Neural crest cell (in vitro differentiated cells): ENCODE measurements at regions not wholly inside any gene's neighbourhood (a gene's known extent, or its start where the extent isn't known, plus 50 kb on each side); places are given as distances from the start of the nearest gene placed in this dataset.

ENCODE experiments used
- DNase-seq: peaks from one replicate; pipeline ENCODE4 v3.0.0; 2021; ENCODE audit warnings: low read depth, mixed read lengths, low spot score
- H3K27ac Mint-ChIP-seq: one replicate; pipeline ENCODE4 v1.8.0; 2021; ENCODE audit warnings: mild to moderate bottlenecking, mixed read lengths; ENCODE audit not compliant: unreplicated experiment
- H3K27me3 Mint-ChIP-seq: 2 replicates; pipeline ENCODE4 v1.8.0; 2021; ENCODE audit warnings: low read depth, mild to moderate bottlenecking, mixed read lengths
- H3K36me3 Mint-ChIP-seq: 2 replicates; pipeline ENCODE4 v1.8.0; 2021; ENCODE audit warnings: low read depth, mild to moderate bottlenecking, mixed read lengths
- H3K4me1 Mint-ChIP-seq: 2 replicates; pipeline ENCODE4 v1.8.0; 2021; ENCODE audit warnings: mixed read lengths
- H3K4me3 Mint-ChIP-seq: one replicate; pipeline ENCODE4 v1.8.0; 2021; ENCODE audit warnings: mild to moderate bottlenecking, mixed read lengths
- H3K9me3 Mint-ChIP-seq: 2 replicates; pipeline ENCODE4 v1.8.0; 2021; ENCODE audit warnings: mixed read lengths
- TF ChIP-seq, protein P1 (sequence below): fragments of 200-600 bp; sonication (generic); conservative IDR thresholded peaks from 2 replicates; pipeline ENCODE4 v1.5.0; 2021; ENCODE audit warnings: antibody characterized with exemption, mild to moderate bottlenecking

GRCh38 chr18:60684843-60685513 is 312.4 kb upstream of the MC4R start:
- DNase-seq: no peak
- Mint-ChIP-seq H3K27me3 (peaks cover 2% of the 10 kb centered on the region), H3K27ac (no peak overlapping the region), H3K4me1 (no peaks in the 10 kb centered on the region), H3K4me3 (no peak overlapping the region), H3K36me3 (no peaks in the 10 kb centered on the region), H3K9me3 (no peaks in the 10 kb centered on the region)
- TF ChIP-seq, protein P1, sequence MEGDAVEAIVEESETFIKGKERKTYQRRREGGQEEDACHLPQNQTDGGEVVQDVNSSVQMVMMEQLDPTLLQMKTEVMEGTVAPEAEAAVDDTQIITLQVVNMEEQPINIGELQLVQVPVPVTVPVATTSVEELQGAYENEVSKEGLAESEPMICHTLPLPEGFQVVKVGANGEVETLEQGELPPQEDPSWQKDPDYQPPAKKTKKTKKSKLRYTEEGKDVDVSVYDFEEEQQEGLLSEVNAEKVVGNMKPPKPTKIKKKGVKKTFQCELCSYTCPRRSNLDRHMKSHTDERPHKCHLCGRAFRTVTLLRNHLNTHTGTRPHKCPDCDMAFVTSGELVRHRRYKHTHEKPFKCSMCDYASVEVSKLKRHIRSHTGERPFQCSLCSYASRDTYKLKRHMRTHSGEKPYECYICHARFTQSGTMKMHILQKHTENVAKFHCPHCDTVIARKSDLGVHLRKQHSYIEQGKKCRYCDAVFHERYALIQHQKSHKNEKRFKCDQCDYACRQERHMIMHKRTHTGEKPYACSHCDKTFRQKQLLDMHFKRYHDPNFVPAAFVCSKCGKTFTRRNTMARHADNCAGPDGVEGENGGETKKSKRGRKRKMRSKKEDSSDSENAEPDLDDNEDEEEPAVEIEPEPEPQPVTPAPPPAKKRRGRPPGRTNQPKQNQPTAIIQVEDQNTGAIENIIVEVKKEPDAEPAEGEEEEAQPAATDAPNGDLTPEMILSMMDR: peak; percentile 77

- no peaks in the 10 kb centered on the region for H3K9me3 Mint-ChIP-seq
- H3K4me3 Mint-ChIP-seq: no peak overlapping the region
Observed at GRCh38 chr18:60686142-60686541, 313.6 kb upstream of the MC4R start.

GRCh38 chr18:60691061-60691460 is 318.5 kb upstream of the MC4R start:
- no peak overlapping the region for H3K4me3 Mint-ChIP-seq
- H3K36me3 Mint-ChIP-seq: no peaks in the 10 kb centered on the region
- TF ChIP-seq, protein P1: no peak
- H3K27me3 Mint-ChIP-seq: peaks cover 2% of the 10 kb centered on the region
- no peaks in the 10 kb centered on the region for H3K4me1 Mint-ChIP-seq
- no peaks in the 10 kb centered on the region for H3K9me3 Mint-ChIP-seq
- DNase-seq: no peak
- H3K27ac Mint-ChIP-seq: no peak overlapping the region

More at GRCh38 chr18:60686142-60686541, 313.6 kb upstream of the MC4R start:
- H3K27me3 Mint-ChIP-seq: peaks cover 2% of the 10 kb centered on the region
- H3K27ac Mint-ChIP-seq: no peak overlapping the region
- no peaks in the 10 kb centered on the region for H3K36me3 Mint-ChIP-seq
- TF ChIP-seq, protein P1: no peak
- no peak for DNase-seq
- H3K4me1 Mint-ChIP-seq: no peaks in the 10 kb centered on the region

DNA sequence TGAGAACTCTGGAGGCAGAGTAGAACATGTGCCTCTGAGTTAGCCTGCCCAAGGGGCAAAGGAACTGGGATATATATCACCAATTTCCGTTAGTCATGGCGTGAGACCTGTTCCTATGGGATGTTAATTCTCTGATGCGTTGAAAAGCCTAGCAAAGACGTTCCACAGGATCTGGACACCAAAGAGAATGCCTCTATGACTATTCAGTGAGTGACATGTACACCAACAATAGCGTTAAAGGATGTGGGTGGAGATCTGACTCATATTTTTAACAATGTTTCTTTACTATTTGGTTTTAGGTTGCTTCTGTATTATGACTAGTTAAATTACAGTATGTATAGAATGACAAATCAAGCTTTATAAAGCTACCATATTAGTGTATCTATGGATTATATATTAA is 320.9 kb upstream of the MC4R start:
- Mint-ChIP-seq H3K27ac (no peak overlapping the region), H3K9me3 (no peaks in the 10 kb centered on the region), H3K27me3 (no peaks in the 10 kb centered on the region), H3K4me3 (no peak overlapping the region), H3K36me3 (no peaks in the 10 kb centered on the region), H3K4me1 (no peaks in the 10 kb centered on the region)
- no peak for DNase-seq
- TF ChIP-seq, protein P1: no peak

- no peaks in the 10 kb centered on the region for H3K4me1 Mint-ChIP-seq
- DNase-seq: no peak
- TF ChIP-seq, protein P1: no peak
- H3K4me3 Mint-ChIP-seq: no peak overlapping the region
- no peaks in the 10 kb centered on the region for H3K9me3 Mint-ChIP-seq
- H3K27ac Mint-ChIP-seq: no peak overlapping the region
- H3K27me3 Mint-ChIP-seq: no peaks in the 10 kb centered on the region
- H3K36me3 Mint-ChIP-seq: no peaks in the 10 kb centered on the region
Observed at GRCh38 chr18:60698901-60699300, 326.3 kb upstream of the MC4R start.
